Neural cell (in vitro differentiated cells): ENCODE measurements at regions not wholly inside any gene's neighbourhood (a gene's known extent, or its start where the extent isn't known, plus 50 kb on each side); places are given as distances from the start of the nearest gene placed in this dataset.

ENCODE experiments used
- H2AFZ ChIP-seq: fragments of 200-600, 300-800 bp; sonication (generic), shearing (Covaris generic); 2 replicates; pipeline ENCODE4 v1.6.0; 2014; ENCODE audit warnings: low read depth, mild to moderate bottlenecking, antibody characterized with exemption, low read length, moderate library complexity
- H3F3A ChIP-seq: fragments of 200-600 bp; shearing (Covaris generic); 2 replicates; pipeline ENCODE4 v1.6.1; 2016; ENCODE audit warnings: mild to moderate bottlenecking, moderate library complexity, mixed read lengths, antibody characterized with exemption, low read length; ENCODE audit not compliant: insufficient read depth, poor library complexity, severe bottlenecking
- H3K27ac ChIP-seq: fragments of 200-600, 300-800 bp; sonication (generic), shearing (Covaris generic); 2 replicates; pipeline ENCODE4 v1.5.1; 2014; ENCODE audit warnings: mild to moderate bottlenecking, low read length, moderate library complexity
- H3K27me3 ChIP-seq: fragments of 300-800, 200-600 bp; sonication (generic), shearing (Covaris generic); 2 replicates; pipeline ENCODE4 v1.6.0; 2014; ENCODE audit warnings: mild to moderate bottlenecking, low read depth, low read length, moderate library complexity; ENCODE audit not compliant: insufficient read depth
- H3K36me3 ChIP-seq: fragments of 300-800, 200-600 bp; sonication (generic), shearing (Covaris generic); 2 replicates; pipeline ENCODE4 v1.5.1; 2014; ENCODE audit warnings: mild to moderate bottlenecking, antibody characterized with exemption, low read length, moderate library complexity; ENCODE audit not compliant: insufficient read depth
- H3K4me2 ChIP-seq: fragments of 300-800, 200-600 bp; sonication (generic), shearing (Covaris generic); 2 replicates; pipeline ENCODE4 v1.6.0; 2014; ENCODE audit warnings: mild to moderate bottlenecking, low read length
- H3K4me3 ChIP-seq: fragments of 300-800, 200-600 bp; sonication (generic), shearing (Covaris generic); 2 replicates; pipeline ENCODE4 v1.5.1; 2014; ENCODE audit warnings: mild to moderate bottlenecking, low read length, moderate library complexity
- H3K79me2 ChIP-seq: fragments of 200-600 bp; shearing (Covaris generic); replicated peaks from 2 replicates; pipeline ENCODE4 v1.6.0; 2014; ENCODE audit warnings: mild to moderate bottlenecking, low read length, moderate library complexity; ENCODE audit not compliant: insufficient read depth
- H3K9ac ChIP-seq: fragments of 300-800, 200-600 bp; sonication (generic), shearing (Covaris generic); 2 replicates; pipeline ENCODE4 v1.6.1; 2016; ENCODE audit warnings: mild to moderate bottlenecking, low read length, mixed read lengths
- H3K9me2 ChIP-seq: fragments of 200-600 bp; shearing (Covaris generic); 2 replicates; pipeline ENCODE4 v1.6.1; 2016; ENCODE audit warnings: mild to moderate bottlenecking, low read length, mixed read lengths; ENCODE audit not compliant: insufficient read depth
- H3K9me3 ChIP-seq: fragments of 200-600, 300-800 bp; sonication (generic), shearing (Covaris generic); 2 replicates; pipeline ENCODE4 v1.6.1; 2016; ENCODE audit warnings: mild to moderate bottlenecking, mixed run types, low read length, moderate library complexity, mixed read lengths
- H4K20me1 ChIP-seq: fragments of 200-600 bp; shearing (Covaris generic); 2 replicates; pipeline ENCODE4 v1.6.1; 2016; ENCODE audit warnings: mild to moderate bottlenecking, mixed run types; ENCODE audit not compliant: insufficient read depth
- EP300 ChIP-seq: fragments of 450-650 bp; conservative IDR thresholded peaks from 2 replicates; pipeline ENCODE4 v1.6.1; 2014; ENCODE audit warnings: antibody characterized with exemption, mild to moderate bottlenecking, moderate library complexity; ENCODE audit not compliant: poor library complexity, severe bottlenecking
- EZH2 ChIP-seq: fragments of 200-600, 300-800 bp; shearing (Covaris generic), sonication (generic); IDR thresholded peaks from 2 replicates; pipeline ENCODE4 v1.6.1; 2014; ENCODE audit warnings: antibody characterized with exemption, low read length, borderline replicate concordance, mild to moderate bottlenecking; ENCODE audit not compliant: insufficient read depth, poor library complexity, severe bottlenecking
- MXI1 ChIP-seq: fragments of 450-650 bp; conservative IDR thresholded peaks from 2 replicates; pipeline ENCODE4 v1.6.1; 2014; ENCODE audit warnings: antibody characterized with exemption, mild to moderate bottlenecking; ENCODE audit not compliant: poor library complexity, severe bottlenecking
- POLR2AphosphoS5 ChIP-seq: IDR thresholded peaks from 2 replicates; pipeline ENCODE4 v1.6.1; 2012
- RAD21 ChIP-seq: fragments of 450-650 bp; conservative IDR thresholded peaks from 2 replicates; pipeline ENCODE4 v1.6.1; 2014; ENCODE audit warnings: antibody characterized with exemption, mild to moderate bottlenecking, moderate library complexity
- SMC3 ChIP-seq: fragments of 450-650 bp; conservative IDR thresholded peaks from 2 replicates; pipeline ENCODE4 v1.6.1; 2014; ENCODE audit warnings: antibody characterized with exemption, mild to moderate bottlenecking, moderate library complexity; ENCODE audit not compliant: poor library complexity
- TAF1 ChIP-seq: IDR thresholded peaks from 2 replicates; pipeline ENCODE4 v1.6.1; 2012; ENCODE audit warnings: low read depth
- TF ChIP-seq, protein P1 (sequence below): fragments of 450-650 bp; IDR thresholded peaks from 2 replicates; pipeline ENCODE4 v1.5.1; 2014; ENCODE audit warnings: antibody characterized with exemption, mild to moderate bottlenecking, moderate library complexity; ENCODE audit not compliant: poor library complexity, severe bottlenecking
- TF ChIP-seq, protein P2 (sequence below): IDR thresholded peaks from 2 replicates; pipeline ENCODE4 v1.6.1; 2012; ENCODE audit warnings: borderline replicate concordance

DNA sequence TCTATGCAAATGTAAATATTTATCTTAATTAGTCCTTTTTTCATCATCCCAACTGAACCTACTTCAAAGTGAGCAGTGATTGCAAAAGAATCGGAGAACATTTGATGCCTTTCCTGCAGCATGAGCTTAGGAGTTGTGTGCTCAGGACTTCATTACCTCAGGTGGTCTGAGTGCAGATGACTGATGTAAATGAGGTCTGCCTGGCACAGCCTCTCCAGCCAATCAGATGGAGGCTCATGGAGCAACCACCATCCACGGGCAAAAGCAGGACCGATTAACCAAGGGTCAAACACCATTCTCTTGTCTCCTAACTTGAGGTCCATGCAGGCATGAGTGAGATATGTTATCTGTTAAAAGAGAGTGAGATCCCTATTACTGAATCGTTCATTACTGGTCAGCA lies 165.7 kb upstream of the CARMIL1 start:
- no peaks in the 10 kb centered on the region for H3K9me3 ChIP-seq
- H3K79me2 ChIP-seq: no peaks in the 10 kb centered on the region
- H3K27ac ChIP-seq: no peak overlapping the region
- no peak overlapping the region for H3K9ac ChIP-seq
- H3K4me2 ChIP-seq: no peak overlapping the region
- no peaks in the 10 kb centered on the region for H3F3A ChIP-seq
- H3K36me3 ChIP-seq: no peaks in the 10 kb centered on the region
- no peaks in the 10 kb centered on the region for H4K20me1 ChIP-seq
- H2AFZ ChIP-seq: no peak overlapping the region
- no peak overlapping the region for H3K4me3 ChIP-seq
- no peaks in the 10 kb centered on the region for H3K9me2 ChIP-seq
- no peaks in the 10 kb centered on the region for H3K27me3 ChIP-seq
- TF ChIP-seq SMC3 (no peak), RAD21 (no peak), MXI1 (no peak), TAF1 (no peak), EZH2 (no peak)
- TF ChIP-seq, protein P1, sequence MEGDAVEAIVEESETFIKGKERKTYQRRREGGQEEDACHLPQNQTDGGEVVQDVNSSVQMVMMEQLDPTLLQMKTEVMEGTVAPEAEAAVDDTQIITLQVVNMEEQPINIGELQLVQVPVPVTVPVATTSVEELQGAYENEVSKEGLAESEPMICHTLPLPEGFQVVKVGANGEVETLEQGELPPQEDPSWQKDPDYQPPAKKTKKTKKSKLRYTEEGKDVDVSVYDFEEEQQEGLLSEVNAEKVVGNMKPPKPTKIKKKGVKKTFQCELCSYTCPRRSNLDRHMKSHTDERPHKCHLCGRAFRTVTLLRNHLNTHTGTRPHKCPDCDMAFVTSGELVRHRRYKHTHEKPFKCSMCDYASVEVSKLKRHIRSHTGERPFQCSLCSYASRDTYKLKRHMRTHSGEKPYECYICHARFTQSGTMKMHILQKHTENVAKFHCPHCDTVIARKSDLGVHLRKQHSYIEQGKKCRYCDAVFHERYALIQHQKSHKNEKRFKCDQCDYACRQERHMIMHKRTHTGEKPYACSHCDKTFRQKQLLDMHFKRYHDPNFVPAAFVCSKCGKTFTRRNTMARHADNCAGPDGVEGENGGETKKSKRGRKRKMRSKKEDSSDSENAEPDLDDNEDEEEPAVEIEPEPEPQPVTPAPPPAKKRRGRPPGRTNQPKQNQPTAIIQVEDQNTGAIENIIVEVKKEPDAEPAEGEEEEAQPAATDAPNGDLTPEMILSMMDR: no peak
- TF ChIP-seq, protein P2, sequence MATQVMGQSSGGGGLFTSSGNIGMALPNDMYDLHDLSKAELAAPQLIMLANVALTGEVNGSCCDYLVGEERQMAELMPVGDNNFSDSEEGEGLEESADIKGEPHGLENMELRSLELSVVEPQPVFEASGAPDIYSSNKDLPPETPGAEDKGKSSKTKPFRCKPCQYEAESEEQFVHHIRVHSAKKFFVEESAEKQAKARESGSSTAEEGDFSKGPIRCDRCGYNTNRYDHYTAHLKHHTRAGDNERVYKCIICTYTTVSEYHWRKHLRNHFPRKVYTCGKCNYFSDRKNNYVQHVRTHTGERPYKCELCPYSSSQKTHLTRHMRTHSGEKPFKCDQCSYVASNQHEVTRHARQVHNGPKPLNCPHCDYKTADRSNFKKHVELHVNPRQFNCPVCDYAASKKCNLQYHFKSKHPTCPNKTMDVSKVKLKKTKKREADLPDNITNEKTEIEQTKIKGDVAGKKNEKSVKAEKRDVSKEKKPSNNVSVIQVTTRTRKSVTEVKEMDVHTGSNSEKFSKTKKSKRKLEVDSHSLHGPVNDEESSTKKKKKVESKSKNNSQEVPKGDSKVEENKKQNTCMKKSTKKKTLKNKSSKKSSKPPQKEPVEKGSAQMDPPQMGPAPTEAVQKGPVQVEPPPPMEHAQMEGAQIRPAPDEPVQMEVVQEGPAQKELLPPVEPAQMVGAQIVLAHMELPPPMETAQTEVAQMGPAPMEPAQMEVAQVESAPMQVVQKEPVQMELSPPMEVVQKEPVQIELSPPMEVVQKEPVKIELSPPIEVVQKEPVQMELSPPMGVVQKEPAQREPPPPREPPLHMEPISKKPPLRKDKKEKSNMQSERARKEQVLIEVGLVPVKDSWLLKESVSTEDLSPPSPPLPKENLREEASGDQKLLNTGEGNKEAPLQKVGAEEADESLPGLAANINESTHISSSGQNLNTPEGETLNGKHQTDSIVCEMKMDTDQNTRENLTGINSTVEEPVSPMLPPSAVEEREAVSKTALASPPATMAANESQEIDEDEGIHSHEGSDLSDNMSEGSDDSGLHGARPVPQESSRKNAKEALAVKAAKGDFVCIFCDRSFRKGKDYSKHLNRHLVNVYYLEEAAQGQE: no peak

DNA sequence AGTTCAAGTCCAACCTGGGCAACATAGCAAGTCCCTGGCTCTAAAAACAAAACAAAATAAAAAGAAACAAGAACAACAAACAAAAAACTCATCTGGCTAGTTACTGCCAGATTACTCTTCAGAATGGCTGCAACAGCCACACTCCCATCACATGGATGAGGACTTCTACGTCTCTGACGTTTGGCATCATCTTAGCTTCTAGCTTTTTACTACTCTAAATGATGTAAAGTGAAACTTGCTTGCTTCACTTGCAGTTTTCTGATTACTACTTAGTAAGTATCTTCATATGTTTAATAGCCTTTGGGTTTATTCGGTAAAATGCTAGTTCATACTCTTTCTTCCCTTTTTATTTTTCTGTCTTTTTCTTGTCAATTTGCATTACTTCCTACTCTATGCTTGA lies 161.1 kb upstream of the CARMIL1 start:
- Histone ChIP-seq H4K20me1 (no peaks in the 10 kb centered on the region), H2AFZ (no peak overlapping the region), H3K27me3 (no peaks in the 10 kb centered on the region), H3K27ac (no peak overlapping the region), H3K4me3 (no peak overlapping the region), H3K4me2 (no peak overlapping the region), H3K36me3 (no peaks in the 10 kb centered on the region), H3K9me2 (no peaks in the 10 kb centered on the region), H3K9ac (no peak overlapping the region), H3K9me3 (no peaks in the 10 kb centered on the region), H3K79me2 (no peaks in the 10 kb centered on the region), H3F3A (no peaks in the 10 kb centered on the region)
- TF ChIP-seq, protein P2: no peak
- no peak for TF ChIP-seq EP300
- no peak for TF ChIP-seq MXI1
- no peak for TF ChIP-seq POLR2AphosphoS5
- no peak for TF ChIP-seq SMC3
- no peak for TF ChIP-seq EZH2
- TF ChIP-seq RAD21: no peak
